H1 (cell line): ENCODE measurements at regions not wholly inside any gene's neighbourhood (a gene's known extent, or its start where the extent isn't known, plus 50 kb on each side); places are given as distances from the start of the nearest gene placed in this dataset.

Experiments
- KDM1A ChIP-seq: fragments of 200-600, 300-600 bp; sonication (generic); IDR thresholded peaks from 2 replicates; pipeline ENCODE4 v1.7.1; 2016; ENCODE audit warnings: mild to moderate bottlenecking, low read length, borderline replicate concordance
- MAFK ChIP-seq: IDR thresholded peaks from 2 replicates; pipeline ENCODE4 v1.6.1; 2012; ENCODE audit warnings: low read depth, mild to moderate bottlenecking, improper control_type of control experiment, low read length
- NANOG ChIP-seq: IDR thresholded peaks from 2 replicates; pipeline ENCODE4 v1.6.1; 2011; ENCODE audit warnings: low read length, low read depth, mild to moderate bottlenecking, inconsistent platforms; ENCODE audit not compliant: insufficient read depth, poor library complexity, severe bottlenecking
- RFX5 ChIP-seq: IDR thresholded peaks from 2 replicates; pipeline ENCODE4 v1.6.1; 2011; ENCODE audit warnings: low read depth, low read length, improper control_type of control experiment, borderline replicate concordance
- TAF7 ChIP-seq: optimal IDR thresholded peaks from 2 replicates; pipeline ENCODE3; 2011; ENCODE audit warnings: low read depth, mild to moderate bottlenecking, inconsistent platforms, low read length, moderate library complexity, borderline replicate concordance
- ZNF274 ChIP-seq: IDR thresholded peaks from 2 replicates; pipeline ENCODE4 v1.7.0; 2012; ENCODE audit warnings: low read length, borderline replicate concordance; ENCODE audit errors: extremely low read depth
- TF ChIP-seq, protein P1 (sequence below): fragments of 300-600 bp; sonication (generic); IDR thresholded peaks from 2 replicates; pipeline ENCODE4 v1.7.1; 2012; ENCODE audit warnings: low read length, moderate library complexity, mild to moderate bottlenecking, inconsistent platforms; ENCODE audit not compliant: insufficient replicate concordance

DNA sequence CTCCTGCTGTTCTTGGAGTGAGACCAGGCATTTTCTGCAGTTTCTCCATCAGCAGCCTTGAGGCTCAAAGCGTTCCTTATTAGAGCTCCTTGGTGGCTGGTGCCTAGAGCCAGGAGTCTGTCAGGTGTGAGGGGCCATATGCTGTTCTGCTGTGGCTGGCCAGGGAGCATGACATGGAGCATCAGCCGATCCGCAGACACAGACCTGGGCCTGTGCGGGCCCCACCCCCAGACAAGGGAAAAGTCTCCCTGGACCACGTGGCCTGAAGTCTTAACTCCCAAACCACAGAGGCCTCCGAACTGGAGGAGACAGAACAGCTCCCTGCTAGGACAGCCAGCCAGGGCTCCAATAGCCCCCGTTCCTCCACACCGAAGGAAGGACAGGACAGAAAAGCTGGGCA is 162.7 kb upstream of the CIBAR2 start (continued):
- TF ChIP-seq, protein P1, sequence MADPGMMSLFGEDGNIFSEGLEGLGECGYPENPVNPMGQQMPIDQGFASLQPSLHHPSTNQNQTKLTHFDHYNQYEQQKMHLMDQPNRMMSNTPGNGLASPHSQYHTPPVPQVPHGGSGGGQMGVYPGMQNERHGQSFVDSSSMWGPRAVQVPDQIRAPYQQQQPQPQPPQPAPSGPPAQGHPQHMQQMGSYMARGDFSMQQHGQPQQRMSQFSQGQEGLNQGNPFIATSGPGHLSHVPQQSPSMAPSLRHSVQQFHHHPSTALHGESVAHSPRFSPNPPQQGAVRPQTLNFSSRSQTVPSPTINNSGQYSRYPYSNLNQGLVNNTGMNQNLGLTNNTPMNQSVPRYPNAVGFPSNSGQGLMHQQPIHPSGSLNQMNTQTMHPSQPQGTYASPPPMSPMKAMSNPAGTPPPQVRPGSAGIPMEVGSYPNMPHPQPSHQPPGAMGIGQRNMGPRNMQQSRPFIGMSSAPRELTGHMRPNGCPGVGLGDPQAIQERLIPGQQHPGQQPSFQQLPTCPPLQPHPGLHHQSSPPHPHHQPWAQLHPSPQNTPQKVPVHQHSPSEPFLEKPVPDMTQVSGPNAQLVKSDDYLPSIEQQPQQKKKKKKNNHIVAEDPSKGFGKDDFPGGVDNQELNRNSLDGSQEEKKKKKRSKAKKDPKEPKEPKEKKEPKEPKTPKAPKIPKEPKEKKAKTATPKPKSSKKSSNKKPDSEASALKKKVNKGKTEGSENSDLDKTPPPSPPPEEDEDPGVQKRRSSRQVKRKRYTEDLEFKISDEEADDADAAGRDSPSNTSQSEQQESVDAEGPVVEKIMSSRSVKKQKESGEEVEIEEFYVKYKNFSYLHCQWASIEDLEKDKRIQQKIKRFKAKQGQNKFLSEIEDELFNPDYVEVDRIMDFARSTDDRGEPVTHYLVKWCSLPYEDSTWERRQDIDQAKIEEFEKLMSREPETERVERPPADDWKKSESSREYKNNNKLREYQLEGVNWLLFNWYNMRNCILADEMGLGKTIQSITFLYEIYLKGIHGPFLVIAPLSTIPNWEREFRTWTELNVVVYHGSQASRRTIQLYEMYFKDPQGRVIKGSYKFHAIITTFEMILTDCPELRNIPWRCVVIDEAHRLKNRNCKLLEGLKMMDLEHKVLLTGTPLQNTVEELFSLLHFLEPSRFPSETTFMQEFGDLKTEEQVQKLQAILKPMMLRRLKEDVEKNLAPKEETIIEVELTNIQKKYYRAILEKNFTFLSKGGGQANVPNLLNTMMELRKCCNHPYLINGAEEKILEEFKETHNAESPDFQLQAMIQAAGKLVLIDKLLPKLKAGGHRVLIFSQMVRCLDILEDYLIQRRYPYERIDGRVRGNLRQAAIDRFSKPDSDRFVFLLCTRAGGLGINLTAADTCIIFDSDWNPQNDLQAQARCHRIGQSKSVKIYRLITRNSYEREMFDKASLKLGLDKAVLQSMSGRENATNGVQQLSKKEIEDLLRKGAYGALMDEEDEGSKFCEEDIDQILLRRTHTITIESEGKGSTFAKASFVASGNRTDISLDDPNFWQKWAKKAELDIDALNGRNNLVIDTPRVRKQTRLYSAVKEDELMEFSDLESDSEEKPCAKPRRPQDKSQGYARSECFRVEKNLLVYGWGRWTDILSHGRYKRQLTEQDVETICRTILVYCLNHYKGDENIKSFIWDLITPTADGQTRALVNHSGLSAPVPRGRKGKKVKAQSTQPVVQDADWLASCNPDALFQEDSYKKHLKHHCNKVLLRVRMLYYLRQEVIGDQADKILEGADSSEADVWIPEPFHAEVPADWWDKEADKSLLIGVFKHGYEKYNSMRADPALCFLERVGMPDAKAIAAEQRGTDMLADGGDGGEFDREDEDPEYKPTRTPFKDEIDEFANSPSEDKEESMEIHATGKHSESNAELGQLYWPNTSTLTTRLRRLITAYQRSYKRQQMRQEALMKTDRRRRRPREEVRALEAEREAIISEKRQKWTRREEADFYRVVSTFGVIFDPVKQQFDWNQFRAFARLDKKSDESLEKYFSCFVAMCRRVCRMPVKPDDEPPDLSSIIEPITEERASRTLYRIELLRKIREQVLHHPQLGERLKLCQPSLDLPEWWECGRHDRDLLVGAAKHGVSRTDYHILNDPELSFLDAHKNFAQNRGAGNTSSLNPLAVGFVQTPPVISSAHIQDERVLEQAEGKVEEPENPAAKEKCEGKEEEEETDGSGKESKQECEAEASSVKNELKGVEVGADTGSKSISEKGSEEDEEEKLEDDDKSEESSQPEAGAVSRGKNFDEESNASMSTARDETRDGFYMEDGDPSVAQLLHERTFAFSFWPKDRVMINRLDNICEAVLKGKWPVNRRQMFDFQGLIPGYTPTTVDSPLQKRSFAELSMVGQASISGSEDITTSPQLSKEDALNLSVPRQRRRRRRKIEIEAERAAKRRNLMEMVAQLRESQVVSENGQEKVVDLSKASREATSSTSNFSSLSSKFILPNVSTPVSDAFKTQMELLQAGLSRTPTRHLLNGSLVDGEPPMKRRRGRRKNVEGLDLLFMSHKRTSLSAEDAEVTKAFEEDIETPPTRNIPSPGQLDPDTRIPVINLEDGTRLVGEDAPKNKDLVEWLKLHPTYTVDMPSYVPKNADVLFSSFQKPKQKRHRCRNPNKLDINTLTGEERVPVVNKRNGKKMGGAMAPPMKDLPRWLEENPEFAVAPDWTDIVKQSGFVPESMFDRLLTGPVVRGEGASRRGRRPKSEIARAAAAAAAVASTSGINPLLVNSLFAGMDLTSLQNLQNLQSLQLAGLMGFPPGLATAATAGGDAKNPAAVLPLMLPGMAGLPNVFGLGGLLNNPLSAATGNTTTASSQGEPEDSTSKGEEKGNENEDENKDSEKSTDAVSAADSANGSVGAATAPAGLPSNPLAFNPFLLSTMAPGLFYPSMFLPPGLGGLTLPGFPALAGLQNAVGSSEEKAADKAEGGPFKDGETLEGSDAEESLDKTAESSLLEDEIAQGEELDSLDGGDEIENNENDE: no peak
- TF ChIP-seq RFX5: no peak
- no peak for TF ChIP-seq MAFK
- no peak for TF ChIP-seq KDM1A
- no peak for TF ChIP-seq ZNF274
- no peak for TF ChIP-seq NANOG
- TF ChIP-seq TAF7: no peak
